Choroid plexus epithelial cell (primary cell): ENCODE measurements at regions not wholly inside any gene's neighbourhood (a gene's known extent, or its start where the extent isn't known, plus 50 kb on each side); places are given as distances from the start of the nearest gene placed in this dataset.
A peak's percentile ranks its signal among the peaks of the same experiment; 100 is the strongest.

Source experiments
- DNase-seq: peaks from one replicate; pipeline ENCODE4 v3.0.0-alpha.2; 2010; ENCODE audit warnings: low read depth
- H3K4me3 ChIP-seq: 2 replicates; pipeline ENCODE4 v1.5.1; 2011; ENCODE audit warnings: low read depth, mild to moderate bottlenecking, control low read depth, low read length, moderate library complexity
- TF ChIP-seq, protein P1 (sequence below): conservative IDR thresholded peaks from 2 replicates; pipeline ENCODE4 v1.5.1; 2011; ENCODE audit warnings: low read depth, mild to moderate bottlenecking, control low read depth, inconsistent platforms, low read length, moderate library complexity

DNA sequence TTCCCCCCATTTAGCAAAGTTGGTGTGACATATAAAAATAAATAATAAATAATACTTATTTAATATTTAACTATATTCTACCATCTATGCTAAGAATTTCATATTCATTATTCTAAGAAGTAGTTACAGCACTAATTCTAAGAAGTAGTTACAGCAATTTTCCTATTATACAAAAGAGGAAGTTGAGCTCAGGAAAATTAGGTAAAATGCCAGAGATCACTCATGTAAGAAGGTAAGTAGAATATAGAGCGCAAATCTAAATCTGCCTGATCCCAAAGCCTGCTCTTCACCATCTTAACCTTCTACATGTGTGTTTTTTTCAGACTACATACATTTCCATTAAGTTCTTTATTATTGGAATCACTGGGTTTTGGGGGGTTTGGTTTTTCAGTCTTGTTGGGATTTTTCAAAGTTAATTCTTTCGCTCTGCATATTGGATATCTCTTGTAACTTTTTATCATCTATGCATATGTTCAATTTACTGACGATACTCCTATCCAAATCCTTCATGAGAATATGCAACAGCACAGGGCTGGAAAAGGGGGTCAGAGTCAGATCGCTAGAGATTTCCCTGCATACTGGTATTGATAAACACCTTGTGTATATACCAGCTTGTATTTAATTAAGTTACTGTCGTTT lies 852.1 kb downstream of the MAT2B start:
- TF ChIP-seq, protein P1, sequence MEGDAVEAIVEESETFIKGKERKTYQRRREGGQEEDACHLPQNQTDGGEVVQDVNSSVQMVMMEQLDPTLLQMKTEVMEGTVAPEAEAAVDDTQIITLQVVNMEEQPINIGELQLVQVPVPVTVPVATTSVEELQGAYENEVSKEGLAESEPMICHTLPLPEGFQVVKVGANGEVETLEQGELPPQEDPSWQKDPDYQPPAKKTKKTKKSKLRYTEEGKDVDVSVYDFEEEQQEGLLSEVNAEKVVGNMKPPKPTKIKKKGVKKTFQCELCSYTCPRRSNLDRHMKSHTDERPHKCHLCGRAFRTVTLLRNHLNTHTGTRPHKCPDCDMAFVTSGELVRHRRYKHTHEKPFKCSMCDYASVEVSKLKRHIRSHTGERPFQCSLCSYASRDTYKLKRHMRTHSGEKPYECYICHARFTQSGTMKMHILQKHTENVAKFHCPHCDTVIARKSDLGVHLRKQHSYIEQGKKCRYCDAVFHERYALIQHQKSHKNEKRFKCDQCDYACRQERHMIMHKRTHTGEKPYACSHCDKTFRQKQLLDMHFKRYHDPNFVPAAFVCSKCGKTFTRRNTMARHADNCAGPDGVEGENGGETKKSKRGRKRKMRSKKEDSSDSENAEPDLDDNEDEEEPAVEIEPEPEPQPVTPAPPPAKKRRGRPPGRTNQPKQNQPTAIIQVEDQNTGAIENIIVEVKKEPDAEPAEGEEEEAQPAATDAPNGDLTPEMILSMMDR, result no peak
- DNase-seq, result no peak
- no peak overlapping the region for H3K4me3 ChIP-seq

DNA sequence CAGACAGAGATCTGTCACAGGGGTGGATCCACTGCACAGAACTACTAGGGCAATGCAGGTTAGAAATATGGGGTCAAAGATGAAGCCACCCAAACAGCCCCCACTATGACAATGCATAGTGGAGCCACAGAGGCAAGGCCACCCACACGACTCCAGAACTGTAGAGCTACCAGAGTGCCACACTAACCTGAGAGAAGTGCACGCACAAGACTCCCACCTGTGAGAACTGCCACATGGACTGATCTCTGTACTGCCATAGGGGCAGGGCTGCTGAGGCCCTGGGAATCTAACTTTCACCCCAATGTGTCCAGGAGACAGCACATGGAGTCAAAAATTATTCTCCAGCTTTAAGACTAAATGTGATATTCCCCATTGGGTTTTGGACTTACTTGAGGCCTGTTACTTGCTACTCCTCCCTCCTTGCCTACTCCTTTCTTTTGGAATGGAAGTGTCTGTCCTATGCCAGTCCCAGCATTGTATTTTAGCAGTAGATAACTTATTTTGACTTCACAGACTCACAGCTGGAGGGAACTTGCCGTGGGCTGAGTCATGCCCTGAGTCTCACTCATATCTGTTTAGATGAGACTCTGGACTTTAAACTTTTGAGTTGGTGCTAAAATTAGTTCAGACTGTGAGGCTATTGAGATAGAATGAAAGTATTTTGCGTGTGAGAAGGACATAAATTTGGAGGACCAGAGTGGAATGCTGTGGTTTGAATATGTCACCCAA lies 853.3 kb downstream of the MAT2B start:
- peak; percentile 54 for DNase-seq
- TF ChIP-seq, protein P1, result no peak
- no peak overlapping the region for H3K4me3 ChIP-seq

DNA sequence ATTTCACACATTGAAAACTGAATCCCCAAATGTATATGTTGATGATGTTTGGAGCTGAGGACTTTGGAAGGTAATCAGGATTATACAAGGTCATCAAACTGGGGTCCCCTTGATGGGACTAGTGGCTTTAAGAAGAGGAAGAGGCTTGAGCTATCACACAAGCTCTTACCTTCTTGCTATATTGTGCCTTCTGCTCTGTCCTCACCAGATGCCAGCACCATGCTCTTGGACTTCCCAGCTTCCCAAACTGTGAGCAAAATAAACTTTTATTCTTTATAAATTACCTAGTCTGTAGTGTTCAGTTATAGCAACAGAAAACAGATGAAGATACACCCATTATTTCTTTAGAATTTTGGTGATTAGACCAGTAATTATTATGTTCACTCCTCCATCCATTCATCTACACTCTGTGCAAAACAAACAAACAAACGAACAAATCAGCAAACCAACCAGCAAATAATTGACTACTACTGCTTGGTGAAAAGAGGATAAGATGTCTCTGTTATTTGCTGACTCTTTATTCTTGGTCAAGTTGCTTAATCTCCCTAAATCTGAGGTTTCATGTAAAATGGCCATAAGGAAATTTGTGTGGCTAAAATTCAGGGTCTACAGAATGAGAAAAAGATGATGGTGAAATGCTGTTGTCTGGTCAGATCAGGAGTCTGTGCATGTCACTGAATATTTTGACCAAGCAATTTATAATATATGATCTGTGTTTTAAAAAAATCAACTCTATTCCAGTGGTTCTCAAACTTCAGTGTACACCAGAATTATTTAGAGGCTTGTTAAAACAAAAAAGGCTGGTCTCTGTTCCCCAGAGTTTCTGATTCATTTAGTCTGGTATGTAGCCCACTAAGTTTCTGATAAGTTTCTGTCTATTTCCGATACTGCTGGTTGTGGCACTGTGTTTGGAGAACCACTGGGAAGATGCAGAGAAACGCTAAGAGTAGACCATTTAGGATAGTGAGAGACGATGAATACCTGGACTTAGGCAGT lies 854.1 kb downstream of the MAT2B start:
- peak; percentile 30 for DNase-seq
- TF ChIP-seq, protein P1, result no peak
- no peak overlapping the region for H3K4me3 ChIP-seq

DNA sequence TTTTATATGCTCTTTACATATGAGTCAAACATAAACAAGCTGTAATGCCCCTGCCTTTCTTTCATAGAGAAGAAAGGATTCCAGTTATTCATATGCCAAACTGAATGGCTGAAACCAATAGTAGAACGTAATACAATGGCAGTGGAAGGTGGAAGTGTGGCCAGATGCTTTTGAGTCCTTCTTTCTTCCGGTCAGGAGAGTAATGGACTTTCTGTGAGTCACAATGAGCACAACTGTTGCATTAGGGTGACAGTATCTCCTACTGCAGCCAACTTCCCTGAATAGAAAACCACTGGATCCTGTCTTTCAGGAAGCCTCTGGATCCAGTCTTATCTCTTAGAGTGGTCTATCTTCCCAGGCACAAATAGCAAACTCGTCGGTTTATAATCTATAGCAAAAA lies 855.2 kb downstream of the MAT2B start:
- TF ChIP-seq, protein P1, result no peak
- no peak overlapping the region for H3K4me3 ChIP-seq
- no peak for DNase-seq

DNA sequence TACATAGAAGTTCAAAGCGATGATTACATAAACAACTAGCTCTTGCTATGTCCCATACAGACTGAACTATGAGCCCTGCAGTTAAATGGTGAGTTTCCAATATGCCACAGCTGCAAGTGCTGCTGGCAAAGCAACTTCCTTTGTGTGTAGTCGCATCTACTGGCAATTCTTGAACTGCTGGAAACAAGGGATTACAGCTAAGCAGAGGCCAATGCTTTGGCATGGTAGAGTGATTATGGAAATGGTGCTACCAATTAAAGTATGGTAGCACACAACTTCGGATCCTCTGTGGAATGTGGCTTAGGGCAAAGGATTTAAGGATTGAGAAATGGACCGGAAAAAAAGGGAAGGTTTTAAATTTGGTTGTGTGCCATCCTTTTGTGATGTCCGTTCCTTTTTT lies 856.6 kb downstream of the MAT2B start:
- H3K4me3 ChIP-seq, result no peak overlapping the region
- TF ChIP-seq, protein P1, result no peak
- no peak for DNase-seq

DNA sequence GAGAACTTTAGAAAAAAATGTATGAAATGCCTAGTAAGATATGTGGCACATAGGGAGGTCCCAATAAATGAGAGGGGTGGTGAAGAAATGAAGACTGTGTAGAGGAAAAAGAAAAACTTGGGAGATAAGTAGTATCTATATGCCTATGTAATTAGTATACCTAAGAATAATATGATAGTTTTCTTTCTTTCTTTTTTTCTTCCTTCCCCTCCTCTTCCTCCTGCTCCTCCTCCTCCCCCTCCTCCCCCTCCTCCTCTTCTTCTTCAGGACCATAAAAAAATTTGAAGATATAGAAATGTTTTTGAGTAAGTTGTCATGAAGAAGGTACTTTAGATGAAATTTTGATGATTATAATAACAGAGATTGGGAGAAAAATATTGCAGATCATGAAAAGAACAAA lies 857.4 kb downstream of the MAT2B start:
- H3K4me3 ChIP-seq, result no peak overlapping the region
- DNase-seq, result no peak
- TF ChIP-seq, protein P1, result no peak
